ENCODE measurements at regions not wholly inside any gene's neighbourhood (a gene's known extent, or its start where the extent isn't known, plus 50 kb on each side); places are given as distances from the start of the nearest gene placed in this dataset.

DNA sequence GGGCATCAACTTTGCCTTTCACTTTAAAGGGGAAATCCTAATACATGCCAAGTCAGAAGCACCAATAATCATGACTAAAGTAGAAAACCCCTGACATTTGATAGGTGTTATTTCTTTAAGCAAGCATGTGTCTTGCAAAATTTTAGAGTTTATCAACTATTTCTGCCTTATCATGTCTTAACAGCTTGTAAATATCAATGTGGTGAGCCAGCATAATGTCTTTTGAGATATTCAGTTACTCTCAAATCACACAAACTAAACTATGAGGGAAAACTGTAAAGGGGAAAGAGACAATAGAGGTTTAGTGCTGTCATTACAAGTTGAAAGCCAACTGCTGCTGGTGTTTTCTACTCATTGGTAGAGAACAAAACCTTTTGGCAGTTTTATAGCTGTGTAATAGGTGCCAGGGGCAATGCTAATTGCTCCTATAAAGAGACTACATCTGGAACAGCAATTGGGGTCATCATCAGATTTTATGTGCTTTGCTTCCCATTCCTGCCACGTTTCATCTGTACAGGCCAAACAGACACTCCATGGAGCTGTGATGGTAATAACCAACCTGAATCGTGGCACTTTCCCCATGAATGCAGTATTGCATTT is 1027.4 kb downstream of the FSCB start:
- no peaks in the 10 kb centered on the region for H3K9me3 ChIP-seq (ENCODE audit: control insufficient read depth, insufficient read depth, low read length)
- ChIA-PET POLR2A (no interaction called here), CTCF (interaction anchor here (0.6 kb wide), 1 partner anchor 1452 kb away, joined by 4 read pairs; no protein-coding TSS in a partner anchor)
- no peak overlapping the region for H3K4me3 ChIP-seq (ENCODE audit: low read depth, low read length)
- no peak for DNase-seq (ENCODE audit: low read depth, low spot score)
- TF ChIP-seq, protein P1, sequence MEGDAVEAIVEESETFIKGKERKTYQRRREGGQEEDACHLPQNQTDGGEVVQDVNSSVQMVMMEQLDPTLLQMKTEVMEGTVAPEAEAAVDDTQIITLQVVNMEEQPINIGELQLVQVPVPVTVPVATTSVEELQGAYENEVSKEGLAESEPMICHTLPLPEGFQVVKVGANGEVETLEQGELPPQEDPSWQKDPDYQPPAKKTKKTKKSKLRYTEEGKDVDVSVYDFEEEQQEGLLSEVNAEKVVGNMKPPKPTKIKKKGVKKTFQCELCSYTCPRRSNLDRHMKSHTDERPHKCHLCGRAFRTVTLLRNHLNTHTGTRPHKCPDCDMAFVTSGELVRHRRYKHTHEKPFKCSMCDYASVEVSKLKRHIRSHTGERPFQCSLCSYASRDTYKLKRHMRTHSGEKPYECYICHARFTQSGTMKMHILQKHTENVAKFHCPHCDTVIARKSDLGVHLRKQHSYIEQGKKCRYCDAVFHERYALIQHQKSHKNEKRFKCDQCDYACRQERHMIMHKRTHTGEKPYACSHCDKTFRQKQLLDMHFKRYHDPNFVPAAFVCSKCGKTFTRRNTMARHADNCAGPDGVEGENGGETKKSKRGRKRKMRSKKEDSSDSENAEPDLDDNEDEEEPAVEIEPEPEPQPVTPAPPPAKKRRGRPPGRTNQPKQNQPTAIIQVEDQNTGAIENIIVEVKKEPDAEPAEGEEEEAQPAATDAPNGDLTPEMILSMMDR (IDR thresholded peaks at IDR 0.05; ENCODE audit: low read depth, low read length): no peak
- H3K27ac ChIP-seq (ENCODE audit: low read depth, low read length): no peak overlapping the region
- no peaks in the 10 kb centered on the region for H3K27me3 ChIP-seq (ENCODE audit: control insufficient read depth, insufficient read depth, low read length)

DNA sequence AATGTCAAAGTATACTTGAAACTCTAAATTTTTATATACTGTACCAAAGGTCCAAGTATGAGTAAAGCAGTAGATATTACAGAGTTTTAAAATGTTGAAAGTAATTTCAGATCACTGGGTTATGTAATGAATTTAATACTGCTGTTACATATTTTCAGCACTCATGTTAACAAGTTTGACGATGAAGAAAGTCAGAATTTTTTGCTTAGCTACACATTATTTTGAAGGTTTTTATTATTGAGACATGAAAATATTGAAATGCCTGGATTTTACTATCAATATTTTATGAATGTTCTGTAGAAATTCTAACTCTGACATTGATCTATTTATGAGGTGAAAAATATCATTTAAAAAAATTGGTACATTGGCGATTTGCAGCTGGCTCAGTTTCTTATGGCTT is 1030.3 kb downstream of the FSCB start:
- no peak overlapping the region for H3K27ac ChIP-seq (ENCODE audit: low read depth, low read length)
- H3K9me3 ChIP-seq (ENCODE audit: control insufficient read depth, insufficient read depth, low read length): no peaks in the 10 kb centered on the region
- no peaks in the 10 kb centered on the region for H3K27me3 ChIP-seq (ENCODE audit: control insufficient read depth, insufficient read depth, low read length)
- no peak overlapping the region for H3K4me3 ChIP-seq (ENCODE audit: low read depth, low read length)
- CTCF ChIA-PET: interaction anchor here (0.6 kb wide), 1 partner anchor 27 kb away, joined by 5 read pairs; no protein-coding TSS in a partner anchor
- no peak for DNase-seq (ENCODE audit: low read depth, low spot score)
- POLR2A ChIA-PET: no interaction called here
- TF ChIP-seq, protein P1 (IDR thresholded peaks at IDR 0.05; ENCODE audit: low read depth, low read length): no peak

DNA sequence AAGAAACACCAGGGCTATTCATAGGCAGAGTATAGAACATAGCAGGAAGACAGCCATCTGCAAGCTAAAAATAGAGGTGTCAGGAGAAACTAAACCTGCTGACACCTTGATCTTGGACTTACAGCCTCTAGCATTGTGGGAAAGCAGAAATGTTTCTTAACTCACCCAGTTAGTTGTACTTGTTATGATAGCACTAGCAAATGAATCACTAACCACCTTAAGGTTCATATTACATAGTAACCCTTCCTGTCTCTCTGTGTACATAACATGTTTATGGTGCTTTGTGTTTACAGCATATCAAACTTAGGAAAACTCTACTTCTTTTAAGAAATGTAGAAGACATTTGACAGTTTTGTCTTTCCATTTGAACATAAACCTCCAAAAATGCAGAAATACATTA is 1031.3 kb downstream of the FSCB start:
- no peak overlapping the region for H3K27ac ChIP-seq (ENCODE audit: low read depth, low read length)
- TF ChIP-seq, protein P1 (IDR thresholded peaks at IDR 0.05; ENCODE audit: low read depth, low read length): no peak
- no peak overlapping the region for H3K4me3 ChIP-seq (ENCODE audit: low read depth, low read length)
- DNase-seq (ENCODE audit: low read depth, low spot score): no peak
- H3K9me3 ChIP-seq (ENCODE audit: control insufficient read depth, insufficient read depth, low read length): no peaks in the 10 kb centered on the region
- ChIA-PET POLR2A (no interaction called here), CTCF (no interaction called here)
- no peaks in the 10 kb centered on the region for H3K27me3 ChIP-seq (ENCODE audit: control insufficient read depth, insufficient read depth, low read length)

DNA sequence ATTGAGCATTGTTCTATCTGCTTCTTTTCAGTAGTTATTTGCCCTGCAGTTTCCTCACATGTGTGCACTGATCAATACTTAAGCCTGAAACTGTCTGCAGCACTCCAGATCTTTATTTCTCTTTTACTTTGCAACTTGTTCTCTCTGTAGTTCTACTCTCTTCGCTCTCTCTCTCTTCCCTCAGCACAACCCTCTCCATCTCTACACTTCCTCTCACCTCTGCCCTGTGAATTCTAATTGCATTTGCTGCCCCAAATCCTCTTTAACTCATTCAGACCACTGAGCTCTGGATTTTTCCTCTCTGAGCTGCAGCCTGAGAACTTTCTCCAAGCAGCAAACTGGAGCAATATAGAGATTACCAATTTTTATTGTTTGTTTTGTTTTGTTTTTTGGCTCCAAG is 1035.5 kb downstream of the FSCB start:
- CTCF ChIA-PET: no interaction called here
- POLR2A ChIA-PET: no interaction called here

DNA sequence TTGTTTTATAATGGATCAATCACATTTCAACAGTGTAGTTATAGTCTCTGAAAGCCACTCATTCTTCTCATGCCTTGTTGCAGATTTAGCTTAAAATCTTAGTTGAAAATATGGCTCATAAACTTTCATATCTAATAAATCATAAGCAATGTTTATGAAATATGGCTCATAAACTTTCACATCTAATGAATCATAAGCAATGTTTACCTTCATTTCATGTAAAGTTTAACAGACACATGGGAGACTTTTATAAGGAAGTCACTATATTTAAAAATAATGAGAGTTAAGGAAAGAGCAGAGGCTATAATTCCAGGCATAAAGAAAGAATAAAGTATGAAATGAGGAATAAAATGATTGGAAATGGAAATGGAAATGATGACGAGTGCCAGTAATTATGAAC is 1042.1 kb downstream of the FSCB start:
- ChIA-PET POLR2A (no interaction called here), CTCF (no interaction called here)
- TF ChIP-seq, protein P1 (IDR thresholded peaks at IDR 0.05; ENCODE audit: low read depth, low read length): no peak
- DNase-seq (ENCODE audit: low read depth, low spot score): no peak
- no peak overlapping the region for H3K4me3 ChIP-seq (ENCODE audit: low read depth, low read length)
- H3K9me3 ChIP-seq (ENCODE audit: control insufficient read depth, insufficient read depth, low read length): no peaks in the 10 kb centered on the region
- no peaks in the 10 kb centered on the region for H3K27me3 ChIP-seq (ENCODE audit: control insufficient read depth, insufficient read depth, low read length)
- no peak overlapping the region for H3K27ac ChIP-seq (ENCODE audit: low read depth, low read length)

More for the DNA sequence above, 1035.5 kb downstream of the FSCB start:
- H3K9me3 ChIP-seq (ENCODE audit: control insufficient read depth, insufficient read depth, low read length): no peaks in the 10 kb centered on the region
- H3K4me3 ChIP-seq (ENCODE audit: low read depth, low read length): no peak overlapping the region
- H3K27ac ChIP-seq (ENCODE audit: low read depth, low read length): no peak overlapping the region
- TF ChIP-seq, protein P1 (IDR thresholded peaks at IDR 0.05; ENCODE audit: low read depth, low read length): no peak
- DNase-seq (ENCODE audit: low read depth, low spot score): no peak
- no peaks in the 10 kb centered on the region for H3K27me3 ChIP-seq (ENCODE audit: control insufficient read depth, insufficient read depth, low read length)

Measured in AG04450 (cell line).